Neural cell (in vitro differentiated cells): ENCODE measurements at regions not wholly inside any gene's neighbourhood (a gene's known extent, or its start where the extent isn't known, plus 50 kb on each side); places are given as distances from the start of the nearest gene placed in this dataset.

ENCODE experiments used
- H2AFZ ChIP-seq: fragments of 200-600, 300-800 bp; sonication (generic), shearing (Covaris generic); 2 replicates; pipeline ENCODE4 v1.6.0; 2014; ENCODE audit warnings: low read depth, mild to moderate bottlenecking, antibody characterized with exemption, low read length, moderate library complexity
- H3F3A ChIP-seq: fragments of 200-600 bp; shearing (Covaris generic); 2 replicates; pipeline ENCODE4 v1.6.1; 2016; ENCODE audit warnings: mild to moderate bottlenecking, moderate library complexity, mixed read lengths, antibody characterized with exemption, low read length; ENCODE audit not compliant: insufficient read depth, poor library complexity, severe bottlenecking
- H3K27ac ChIP-seq: fragments of 200-600, 300-800 bp; sonication (generic), shearing (Covaris generic); 2 replicates; pipeline ENCODE4 v1.5.1; 2014; ENCODE audit warnings: mild to moderate bottlenecking, low read length, moderate library complexity
- H3K27me3 ChIP-seq: fragments of 300-800, 200-600 bp; sonication (generic), shearing (Covaris generic); 2 replicates; pipeline ENCODE4 v1.6.0; 2014; ENCODE audit warnings: mild to moderate bottlenecking, low read depth, low read length, moderate library complexity; ENCODE audit not compliant: insufficient read depth
- H3K36me3 ChIP-seq: fragments of 300-800, 200-600 bp; sonication (generic), shearing (Covaris generic); 2 replicates; pipeline ENCODE4 v1.5.1; 2014; ENCODE audit warnings: mild to moderate bottlenecking, antibody characterized with exemption, low read length, moderate library complexity; ENCODE audit not compliant: insufficient read depth
- H3K4me2 ChIP-seq: fragments of 300-800, 200-600 bp; sonication (generic), shearing (Covaris generic); 2 replicates; pipeline ENCODE4 v1.6.0; 2014; ENCODE audit warnings: mild to moderate bottlenecking, low read length
- H3K4me3 ChIP-seq: fragments of 300-800, 200-600 bp; sonication (generic), shearing (Covaris generic); 2 replicates; pipeline ENCODE4 v1.5.1; 2014; ENCODE audit warnings: mild to moderate bottlenecking, low read length, moderate library complexity
- H3K79me2 ChIP-seq: fragments of 200-600 bp; shearing (Covaris generic); replicated peaks from 2 replicates; pipeline ENCODE4 v1.6.0; 2014; ENCODE audit warnings: mild to moderate bottlenecking, low read length, moderate library complexity; ENCODE audit not compliant: insufficient read depth
- H3K9ac ChIP-seq: fragments of 300-800, 200-600 bp; sonication (generic), shearing (Covaris generic); 2 replicates; pipeline ENCODE4 v1.6.1; 2016; ENCODE audit warnings: mild to moderate bottlenecking, low read length, mixed read lengths
- H3K9me2 ChIP-seq: fragments of 200-600 bp; shearing (Covaris generic); 2 replicates; pipeline ENCODE4 v1.6.1; 2016; ENCODE audit warnings: mild to moderate bottlenecking, low read length, mixed read lengths; ENCODE audit not compliant: insufficient read depth
- H3K9me3 ChIP-seq: fragments of 200-600, 300-800 bp; sonication (generic), shearing (Covaris generic); 2 replicates; pipeline ENCODE4 v1.6.1; 2016; ENCODE audit warnings: mild to moderate bottlenecking, mixed run types, low read length, moderate library complexity, mixed read lengths
- H4K20me1 ChIP-seq: fragments of 200-600 bp; shearing (Covaris generic); 2 replicates; pipeline ENCODE4 v1.6.1; 2016; ENCODE audit warnings: mild to moderate bottlenecking, mixed run types; ENCODE audit not compliant: insufficient read depth
- CTCF ChIP-seq: fragments of 450-650 bp; IDR thresholded peaks from 2 replicates; pipeline ENCODE4 v1.5.1; 2014; ENCODE audit warnings: antibody characterized with exemption, mild to moderate bottlenecking, moderate library complexity; ENCODE audit not compliant: poor library complexity, severe bottlenecking
- EP300 ChIP-seq: fragments of 450-650 bp; conservative IDR thresholded peaks from 2 replicates; pipeline ENCODE4 v1.6.1; 2014; ENCODE audit warnings: antibody characterized with exemption, mild to moderate bottlenecking, moderate library complexity; ENCODE audit not compliant: poor library complexity, severe bottlenecking
- EZH2 ChIP-seq: fragments of 200-600, 300-800 bp; shearing (Covaris generic), sonication (generic); IDR thresholded peaks from 2 replicates; pipeline ENCODE4 v1.6.1; 2014; ENCODE audit warnings: antibody characterized with exemption, low read length, borderline replicate concordance, mild to moderate bottlenecking; ENCODE audit not compliant: insufficient read depth, poor library complexity, severe bottlenecking
- MXI1 ChIP-seq: fragments of 450-650 bp; conservative IDR thresholded peaks from 2 replicates; pipeline ENCODE4 v1.6.1; 2014; ENCODE audit warnings: antibody characterized with exemption, mild to moderate bottlenecking; ENCODE audit not compliant: poor library complexity, severe bottlenecking
- POLR2AphosphoS5 ChIP-seq: IDR thresholded peaks from 2 replicates; pipeline ENCODE4 v1.6.1; 2012
- RAD21 ChIP-seq: fragments of 450-650 bp; conservative IDR thresholded peaks from 2 replicates; pipeline ENCODE4 v1.6.1; 2014; ENCODE audit warnings: antibody characterized with exemption, mild to moderate bottlenecking, moderate library complexity
- REST ChIP-seq: IDR thresholded peaks from 2 replicates; pipeline ENCODE4 v1.6.1; 2012; ENCODE audit warnings: borderline replicate concordance
- SMC3 ChIP-seq: fragments of 450-650 bp; conservative IDR thresholded peaks from 2 replicates; pipeline ENCODE4 v1.6.1; 2014; ENCODE audit warnings: antibody characterized with exemption, mild to moderate bottlenecking, moderate library complexity; ENCODE audit not compliant: poor library complexity
- TAF1 ChIP-seq: IDR thresholded peaks from 2 replicates; pipeline ENCODE4 v1.6.1; 2012; ENCODE audit warnings: low read depth

GRCh38 chr7:41847151-41847550 is 144.3 kb upstream of the INHBA start:
- Histone ChIP-seq H3K27ac (no peak overlapping the region), H3K9ac (no peak overlapping the region), H3F3A (no peaks in the 10 kb centered on the region), H3K36me3 (no peaks in the 10 kb centered on the region), H3K4me2 (no peak overlapping the region), H3K9me2 (no peaks in the 10 kb centered on the region), H2AFZ (no peak overlapping the region), H4K20me1 (no peaks in the 10 kb centered on the region), H3K79me2 (no peaks in the 10 kb centered on the region), H3K27me3 (no peaks in the 10 kb centered on the region), H3K9me3 (no peaks in the 10 kb centered on the region), H3K4me3 (no peak overlapping the region)
- no peak for TF ChIP-seq CTCF
- no peak for TF ChIP-seq REST
- TF ChIP-seq TAF1 = no peak
- TF ChIP-seq EP300 = no peak
- no peak for TF ChIP-seq SMC3
- no peak for TF ChIP-seq EZH2
- no peak for TF ChIP-seq RAD21
- TF ChIP-seq POLR2AphosphoS5 = no peak
- TF ChIP-seq MXI1 = no peak

- no peaks in the 10 kb centered on the region for H3K9me3 ChIP-seq
- H3K27ac ChIP-seq = no peak overlapping the region
- TF ChIP-seq CTCF = no peak
- no peak for TF ChIP-seq POLR2AphosphoS5
- no peak for TF ChIP-seq TAF1
- no peak for TF ChIP-seq RAD21
- no peak for TF ChIP-seq MXI1
- TF ChIP-seq EZH2 = no peak
- TF ChIP-seq SMC3 = no peak
- no peak for TF ChIP-seq REST
- no peak for TF ChIP-seq EP300
- no peak overlapping the region for H3K9ac ChIP-seq
- H3K36me3 ChIP-seq = no peaks in the 10 kb centered on the region
- H3F3A ChIP-seq = no peaks in the 10 kb centered on the region
- no peak overlapping the region for H2AFZ ChIP-seq
- H3K9me2 ChIP-seq = no peaks in the 10 kb centered on the region
- H3K79me2 ChIP-seq = no peaks in the 10 kb centered on the region
- no peaks in the 10 kb centered on the region for H4K20me1 ChIP-seq
- no peaks in the 10 kb centered on the region for H3K27me3 ChIP-seq
- no peak overlapping the region for H3K4me3 ChIP-seq
- H3K4me2 ChIP-seq = no peak overlapping the region
Observed at GRCh38 chr7:41842956-41843355, 140.1 kb upstream of the INHBA start.
